Astrocyte (in vitro differentiated cells and primary cell): ENCODE measurements at regions not wholly inside any gene's neighbourhood (a gene's known extent, or its start where the extent isn't known, plus 50 kb on each side); places are given as distances from the start of the nearest gene placed in this dataset.

Experiments
- EZH2 ChIP-seq: IDR thresholded peaks from 2 replicates; pipeline ENCODE4 v1.6.1; 2012; ENCODE audit warnings: mild to moderate bottlenecking, low read length, inconsistent platforms; ENCODE audit not compliant: insufficient read depth
- TF ChIP-seq, protein P1 (sequence below): IDR thresholded peaks from 2 replicates; pipeline ENCODE4 v1.5.1; 2011; ENCODE audit warnings: low read depth, mild to moderate bottlenecking, inconsistent platforms, low read length, moderate library complexity; ENCODE audit not compliant: insufficient read depth

DNA sequence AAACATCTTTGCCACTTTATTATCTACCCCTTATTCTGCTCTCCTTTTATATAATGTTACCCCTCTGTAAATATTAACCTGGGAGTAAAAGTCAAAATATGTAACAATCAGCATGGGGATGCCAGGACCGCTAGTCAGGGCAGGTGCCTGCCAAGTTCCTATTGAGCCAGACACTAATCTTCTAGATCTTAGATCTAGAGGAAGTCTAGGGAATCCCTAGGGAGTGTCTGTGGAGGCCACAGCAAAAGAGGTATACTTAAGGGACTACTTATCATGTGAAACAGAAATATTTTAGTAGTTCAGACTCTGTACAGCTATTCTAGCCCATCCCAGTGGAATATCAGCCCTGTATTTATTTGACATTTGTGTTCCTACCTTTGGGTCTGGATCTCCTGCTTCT lies 600.8 kb upstream of the CDH2 start:
- TF ChIP-seq, protein P1, sequence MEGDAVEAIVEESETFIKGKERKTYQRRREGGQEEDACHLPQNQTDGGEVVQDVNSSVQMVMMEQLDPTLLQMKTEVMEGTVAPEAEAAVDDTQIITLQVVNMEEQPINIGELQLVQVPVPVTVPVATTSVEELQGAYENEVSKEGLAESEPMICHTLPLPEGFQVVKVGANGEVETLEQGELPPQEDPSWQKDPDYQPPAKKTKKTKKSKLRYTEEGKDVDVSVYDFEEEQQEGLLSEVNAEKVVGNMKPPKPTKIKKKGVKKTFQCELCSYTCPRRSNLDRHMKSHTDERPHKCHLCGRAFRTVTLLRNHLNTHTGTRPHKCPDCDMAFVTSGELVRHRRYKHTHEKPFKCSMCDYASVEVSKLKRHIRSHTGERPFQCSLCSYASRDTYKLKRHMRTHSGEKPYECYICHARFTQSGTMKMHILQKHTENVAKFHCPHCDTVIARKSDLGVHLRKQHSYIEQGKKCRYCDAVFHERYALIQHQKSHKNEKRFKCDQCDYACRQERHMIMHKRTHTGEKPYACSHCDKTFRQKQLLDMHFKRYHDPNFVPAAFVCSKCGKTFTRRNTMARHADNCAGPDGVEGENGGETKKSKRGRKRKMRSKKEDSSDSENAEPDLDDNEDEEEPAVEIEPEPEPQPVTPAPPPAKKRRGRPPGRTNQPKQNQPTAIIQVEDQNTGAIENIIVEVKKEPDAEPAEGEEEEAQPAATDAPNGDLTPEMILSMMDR = no peak
- TF ChIP-seq EZH2 = no peak
